K562 (cell line): ENCODE measurements at regions not wholly inside any gene's neighbourhood (a gene's known extent, or its start where the extent isn't known, plus 50 kb on each side); places are given as distances from the start of the nearest gene placed in this dataset.
"Not testable (repeated sequence)": the region's sequence is repeated elsewhere in the genome, so short reads cannot be mapped to it uniquely, and the experiment has no call there.

Experiments
- ATAC-seq: fragments of 200-7000 bp; cut with Tn5 transposase; 3 replicates; pipeline ENCODE4 v1.9.1; 2020; ENCODE audit warnings: moderate library complexity
- BruUV-seq: library from RNA; stranded (reverse); fragments of 400-500 nt; replicated peaks from 2 replicates; lab custom pipeline; 2021; lab: Mats Ljungman, UMichigan
- CTCF ChIA-PET: fragments of 300-600 bp; formaldehyde crosslinking; extraction: SDS; loops from one replicate; lab custom pipeline; 2021; ENCODE audit warnings: low intra/inter-chr PET ratio; lab: Yijun Ruan, JAX
- POLR2A ChIA-PET: fragments of 300-600, 350-650 bp; sonication (Branson Sonifier 250); formaldehyde crosslinking; extraction: SDS; loops from one replicate; lab custom pipeline; 2021; ENCODE audit warnings: antibody characterized with exemption, inconsistent platforms; lab: Yijun Ruan, JAX
- DNase-seq, 4 experiments: peaks; one replicate each; pipeline versions ENCODE4 v3.0.0 to v3.0.0-alpha.2; 2011 to 2018; ENCODE audit warnings: low spot score in 3 of 4, mixed read lengths in 3 of 4; ENCODE audit errors: extremely low read depth in 1 of 4
- FAIRE-seq: peaks from 2 replicates; lab custom pipeline; 2011; peaks lifted over from hg19 to GRCh38; lab: Jason Lieb, UNC
- H2AFZ ChIP-seq: 2 replicates; pipeline ENCODE4 v1.6.0; 2011; ENCODE audit warnings: low read depth, low read length, control low read depth, inconsistent platforms
- H3K27ac ChIP-seq: fragments of 200-600 bp; 3 replicates; pipeline ENCODE4 v1.8.0; 2011; ENCODE audit warnings: low read depth, mild to moderate bottlenecking, control low read depth, inconsistent platforms, low read length, moderate library complexity, mixed read lengths; ENCODE audit errors: extremely low read depth
- H3K27me3 ChIP-seq, 2 experiments: fragments of 300-600 bp in 1 of 2; 2 replicates in 1 of 2; 3 replicates in 1 of 2; pipeline versions ENCODE4 v1.6.0 to v1.8.0; 2011; ENCODE audit warnings: inconsistent platforms in 2 of 2, low read length in 2 of 2, mild to moderate bottlenecking in 1 of 2, mixed read lengths in 1 of 2, moderate library complexity in 1 of 2; ENCODE audit not compliant: control insufficient read depth in 2 of 2, insufficient read depth in 2 of 2
- H3K36me3 ChIP-seq: fragments of 300-600 bp; 3 replicates; pipeline ENCODE4 v1.8.0; 2011; ENCODE audit warnings: mild to moderate bottlenecking, low read length, inconsistent platforms; ENCODE audit not compliant: control insufficient read depth, insufficient read depth
- H3K4me1 ChIP-seq, 2 experiments: fragments of 200-600 bp in 1 of 2; replicated peaks in 1 of 2; 2 replicates in 1 of 2; 3 replicates in 1 of 2; pipeline versions ENCODE4 v1.5.1 to v1.8.0; 2011; ENCODE audit warnings: inconsistent platforms in 2 of 2, low read length in 2 of 2, mild to moderate bottlenecking in 1 of 2, mixed read lengths in 1 of 2, moderate library complexity in 1 of 2; ENCODE audit not compliant: control insufficient read depth in 2 of 2, insufficient read depth in 2 of 2
- H3K4me2 ChIP-seq: 2 replicates; pipeline ENCODE4 v1.6.1; 2011; ENCODE audit warnings: low read length, control low read depth, inconsistent platforms, mixed read lengths; ENCODE audit not compliant: insufficient read depth
- H3K4me3 ChIP-seq: fragments of 200-600 bp; sonication (generic), shearing (Covaris generic); 2 replicates; pipeline ENCODE4 v1.5.1; 2016; ENCODE audit warnings: control low read depth, inconsistent platforms
- H3K79me2 ChIP-seq: fragments of 200-600 bp; 3 replicates; pipeline ENCODE4 v1.8.0; 2011; ENCODE audit warnings: low read length, inconsistent platforms; ENCODE audit not compliant: control insufficient read depth, insufficient read depth
- H3K9ac ChIP-seq, 2 experiments: 2 replicates each; pipeline versions ENCODE4 v1.6.0 to v1.6.1; 2011; ENCODE audit warnings: low read depth in 2 of 2, low read length in 2 of 2, control low read depth in 1 of 2, inconsistent platforms in 1 of 2, mild to moderate bottlenecking in 1 of 2, mixed read lengths in 1 of 2; ENCODE audit not compliant: insufficient read depth in 1 of 2
- H3K9me1 ChIP-seq: one replicate; pipeline ENCODE4 v1.6.0; 2011; ENCODE audit warnings: inconsistent platforms, mild to moderate bottlenecking, low read length, moderate library complexity; ENCODE audit not compliant: control insufficient read depth, insufficient read depth
- H3K9me3 ChIP-seq: replicated peaks from 2 replicates; pipeline ENCODE4 v1.5.1; 2011; ENCODE audit warnings: low read depth, low read length, inconsistent platforms; ENCODE audit not compliant: control insufficient read depth, insufficient read depth
- H4K20me1 ChIP-seq: replicated peaks from 2 replicates; pipeline ENCODE4 v1.6.1; 2011; ENCODE audit warnings: low read length, inconsistent platforms, mixed read lengths; ENCODE audit not compliant: control insufficient read depth, insufficient read depth
- CTCF ChIP-seq, 3 experiments: IDR thresholded peaks in 2 of 3; conservative IDR thresholded peaks in 1 of 3; 2 replicates each; pipeline ENCODE4 v1.5.1; 2011 to 2012; ENCODE audit warnings: low read length in 3 of 3, mild to moderate bottlenecking in 3 of 3, control low read depth in 2 of 3, improper control_type of control experiment in 1 of 3, inconsistent platforms in 1 of 3, low read depth in 1 of 3, mixed read lengths in 1 of 3, moderate library complexity in 1 of 3; ENCODE audit not compliant: insufficient read depth in 2 of 3
- NRF1 ChIP-seq, 2 experiments: fragments of 450-650 bp; IDR thresholded peaks in 1 of 2; conservative IDR thresholded peaks in 1 of 2; 2 replicates each; pipeline ENCODE4 v1.6.1; 2014; ENCODE audit warnings: mild to moderate bottlenecking in 2 of 2
- RAD21 ChIP-seq, 2 experiments: fragments of 250-450 bp in 1 of 2; fragments of 450-650 bp in 1 of 2; sonication (Bioruptor Pico) in 1 of 2; formaldehyde crosslinking in 1 of 2; IDR thresholded peaks in 1 of 2; conservative IDR thresholded peaks in 1 of 2; 2 replicates each; pipeline versions ENCODE4 v1.4.0 to v1.8.0; 2020 to 2022; ENCODE audit warnings: mild to moderate bottlenecking in 2 of 2, moderate library complexity in 1 of 2
- ZBTB7A ChIP-seq: IDR thresholded peaks from 2 replicates; pipeline ENCODE4 v1.6.1; 2011; ENCODE audit warnings: low read depth, mild to moderate bottlenecking, low read length, moderate library complexity, borderline replicate concordance; ENCODE audit not compliant: control insufficient read depth
- WGBS: fragments of 100-300 bp; shearing (Covaris generic); methylation state at CpG from one replicate; pipeline ENCODE4 v1.1.6; 2016; ENCODE audit warnings: low coverage, mixed read lengths; ENCODE audit not compliant: insufficient coverage; ENCODE audit errors: missing lambda C conversion rate; 5-methylcytosine and 5-hydroxymethylcytosine counted together
- in situ Hi-C: fragments of 300-500 bp; cut with MboI; formaldehyde crosslinking; loops from 4 replicates; pipeline ENCODE4 v1.15.0; 2018; ENCODE audit warnings: inconsistent platforms, mixed read lengths
- intact Hi-C: fragments of 100-400 bp; cut with micrococcal nuclease; formaldehyde crosslinking; loops from 2 replicates; pipeline ENCODE4 v1.14.2; 2022
- TF ChIP-seq, protein P1 (sequence below): fragments of 200-800 bp; sonication (Bioruptor generic); IDR thresholded peaks from 2 replicates; pipeline ENCODE4 v1.6.1; 2017; ENCODE audit warnings: missing genetic modification characterization, missing compliant biosample characterization

GRCh38 chr5:50922134-50922941 is 255.9 kb downstream of the PARP8 start:
- BruUV-seq, H3K9ac ChIP-seq, H3K9me3 ChIP-seq, H3K9me1 ChIP-seq, in situ Hi-C loops, H3K4me2 ChIP-seq, H4K20me1 ChIP-seq, H3K79me2 ChIP-seq, H3K27me3 ChIP-seq, H3K36me3 ChIP-seq, POLR2A ChIA-PET, H3K4me3 ChIP-seq, H3K27ac ChIP-seq, intact Hi-C loops, CTCF ChIA-PET: not testable (repeated sequence)
- DNase-seq (peak; percentile 40 to 74 (median 66)), ATAC-seq (peak; percentile 99), FAIRE-seq (peak; percentile 74)
- Histone ChIP-seq H3K4me1 (peaks cover 0 to 14% of the 10 kb centered on the region in 2 experiments; a peak in 1 of 5 replicates), H2AFZ (peak overlapping the region; percentile 66)
- under 1% methylated on average over 32 of the region's 37 CpGs for WGBS
- TF ChIP-seq CTCF (IDR thresholded peaks at IDR 0.05 in 2 of 3, conservative IDR thresholded peaks at IDR 0.05 in 1 of 3; ENCODE audit: insufficient read depth in 2 of 3, low read depth in 1 of 3, low read length in 3 of 3), result peak; percentile 59 to 79 (median 61)
- 0 out of 4 replicates have a peak, but pooled peaks of 1 of the 2 experiments have one; percentile 15 for TF ChIP-seq NRF1 (conservative IDR thresholded peaks at IDR 0.05 in 1 of 2, IDR thresholded peaks at IDR 0.05 in 1 of 2)
- TF ChIP-seq RAD21 (CRISPR knock-in tag; conservative IDR thresholded peaks at IDR 0.05 in 1 of 2, IDR thresholded peaks at IDR 0.05 in 1 of 2), result peak in 1 of 2 experiments; percentile 52; a peak in 2 of 4 replicates
- TF ChIP-seq ZBTB7A, result peak; percentile 37; the same call in 1 of the 2 replicates
- TF ChIP-seq, protein P1, sequence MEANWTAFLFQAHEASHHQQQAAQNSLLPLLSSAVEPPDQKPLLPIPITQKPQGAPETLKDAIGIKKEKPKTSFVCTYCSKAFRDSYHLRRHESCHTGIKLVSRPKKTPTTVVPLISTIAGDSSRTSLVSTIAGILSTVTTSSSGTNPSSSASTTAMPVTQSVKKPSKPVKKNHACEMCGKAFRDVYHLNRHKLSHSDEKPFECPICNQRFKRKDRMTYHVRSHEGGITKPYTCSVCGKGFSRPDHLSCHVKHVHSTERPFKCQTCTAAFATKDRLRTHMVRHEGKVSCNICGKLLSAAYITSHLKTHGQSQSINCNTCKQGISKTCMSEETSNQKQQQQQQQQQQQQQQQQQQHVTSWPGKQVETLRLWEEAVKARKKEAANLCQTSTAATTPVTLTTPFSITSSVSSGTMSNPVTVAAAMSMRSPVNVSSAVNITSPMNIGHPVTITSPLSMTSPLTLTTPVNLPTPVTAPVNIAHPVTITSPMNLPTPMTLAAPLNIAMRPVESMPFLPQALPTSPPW (CRISPR knock-in tag), result peak; percentile 27; the same call in 1 of the 2 replicates
